ENCODE measurements at regions not wholly inside any gene's neighbourhood (a gene's known extent, or its start where the extent isn't known, plus 50 kb on each side); places are given as distances from the start of the nearest gene placed in this dataset.

DNA sequence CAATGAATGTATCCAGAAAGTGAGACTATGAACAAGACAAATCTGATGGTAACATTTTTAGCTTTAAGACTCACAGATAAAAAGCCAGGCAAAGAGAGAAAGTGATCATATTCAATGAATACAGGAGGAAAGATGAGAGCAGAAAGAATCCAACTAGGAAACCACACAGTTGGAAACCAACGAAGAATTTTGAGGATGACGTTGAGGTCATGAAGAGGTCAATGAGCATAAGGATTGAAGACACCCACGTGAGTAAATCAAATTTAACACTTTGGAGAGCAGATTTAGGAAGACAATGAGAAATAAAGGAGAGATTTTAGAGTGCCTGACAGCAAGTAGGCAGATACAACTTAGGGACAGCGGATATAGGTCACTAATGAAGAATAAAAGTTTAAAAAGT is 948.1 kb downstream of the KCNJ2 start:
- Histone ChIP-seq H3K36me3 (ENCODE audit: control insufficient read depth in 2 of 4, insufficient read depth in 4 of 4, low read length in 3 of 4) (no peaks in the 10 kb centered on the region), H3K9ac (replicated peaks in 1 of 4; ENCODE audit: extremely low read depth in 1 of 4, low read depth in 3 of 4, low read length in 3 of 4) (no peak overlapping the region), H3K23ac (ENCODE audit: insufficient read length) (no peak overlapping the region), H3K56ac (replicated peaks; ENCODE audit: insufficient read length, low read depth, low read length) (no peak overlapping the region), H3K9me3 (ENCODE audit: insufficient read depth in 2 of 2, low read depth in 1 of 2, low read length in 1 of 2) (no peaks in the 10 kb centered on the region), H3K18ac (ENCODE audit: extremely low read depth, low read length) (no peak overlapping the region), H3K4me2 (ENCODE audit: insufficient read depth in 1 of 2, low read depth in 2 of 2, low read length in 2 of 2) (no peak overlapping the region), H2BK5ac (ENCODE audit: low read depth, low read length) (no peak overlapping the region), H3K79me2 (ENCODE audit: control insufficient read depth in 1 of 2, insufficient read depth in 2 of 2, low read length in 2 of 2) (no peaks in the 10 kb centered on the region), H2BK15ac (ENCODE audit: low read length) (no peak overlapping the region), H2AFZ (ENCODE audit: low read length) (no peak overlapping the region), H4K5ac (ENCODE audit: insufficient read length, low read depth, low read length) (no peak overlapping the region), H3K27ac (ENCODE audit: low read depth, low read length) (no peak overlapping the region), H4K8ac (ENCODE audit: extremely low read depth, insufficient read depth, low read length) (no peak overlapping the region), H2BK12ac (ENCODE audit: low read depth, low read length) (no peak overlapping the region), H3K79me1 (ENCODE audit: low read depth, low read length) (no peaks in the 10 kb centered on the region), H3K14ac (ENCODE audit: insufficient read length) (no peak overlapping the region), H4K20me1 (replicated peaks in 1 of 2; ENCODE audit: control insufficient read depth in 1 of 2, insufficient read depth in 2 of 2, low read length in 2 of 2) (no peaks in the 10 kb centered on the region), H3K4me1 (replicated peaks in 1 of 4; ENCODE audit: control insufficient read depth in 3 of 4, insufficient read depth in 4 of 4, low read length in 3 of 4) (no peaks in the 10 kb centered on the region), H3K27me3 (replicated peaks in 1 of 4; ENCODE audit: control insufficient read depth in 3 of 4, extremely low read depth in 1 of 4, insufficient read depth in 3 of 4, low read length in 3 of 4) (no peaks in the 10 kb centered on the region), H4K91ac (replicated peaks; ENCODE audit: insufficient read length, low read length) (no peak overlapping the region), H2AK5ac (ENCODE audit: low read depth, low read length) (no peak overlapping the region), H2BK20ac (ENCODE audit: low read length) (no peak overlapping the region), H3K4ac (replicated peaks; ENCODE audit: insufficient read length, low read depth, low read length) (no peak overlapping the region), H2BK120ac (replicated peaks; ENCODE audit: low read depth, low read length) (no peak overlapping the region), H3K23me2 (ENCODE audit: low read depth, low read length) (0 out of 2 replicates have a peak, but pooled peaks cover 1% of the 10 kb centered on the region), H3K4me3 (ENCODE audit: extremely low read depth in 1 of 4, insufficient read depth in 2 of 4, low read depth in 3 of 4, low read length in 4 of 4) (no peak overlapping the region)
- ChIA-PET POLR2A (ENCODE audit: partially characterized antibody) (no interaction called here), CTCF (ENCODE audit: partially characterized antibody) (interaction anchor here (0.8 to 1.8 kb wide), 6 partner anchors 24 to 1424 kb away, joined by 3 to 4 read pairs (median 4); no protein-coding TSS in a partner anchor)
- no peak for DNase-seq (ENCODE audit: low read depth in 1 of 2, low spot score in 2 of 2)
- WGBS, 2 experiments (ENCODE audit: extremely low coverage in 1 of 2, insufficient coverage in 1 of 2, insufficient read length in 1 of 2, insufficient replicate concordance in 2 of 2, low coverage in 1 of 2, low lambda C conversion rate in 2 of 2, missing lambda C conversion rate in 1 of 2), result 70% methylated on average over 4 of the region's 4 CpGs; no CpG with 5 or more reads in 1 of the 2 experiments
- no peak for FAIRE-seq
- TF ChIP-seq POU5F1 (IDR thresholded peaks at IDR 0.05; ENCODE audit: low read depth, low read length) (no peak), EP300 (IDR thresholded peaks at IDR 0.05; ENCODE audit: borderline replicate concordance in 1 of 2, low read depth in 2 of 2, low read length in 2 of 2) (no peak), NRF1 (IDR thresholded peaks at IDR 0.05; ENCODE audit: low read depth, low read length) (no peak), CREB1 (IDR thresholded peaks at IDR 0.05) (no peak), SIN3A (conservative IDR thresholded peaks at IDR 0.05 in 1 of 2, IDR thresholded peaks at IDR 0.05 in 1 of 2; ENCODE audit: low read depth in 1 of 2, low read length in 2 of 2) (no peak), KDM5A (IDR thresholded peaks at IDR 0.05; ENCODE audit: low read length) (no peak), SUZ12 (IDR thresholded peaks at IDR 0.05; ENCODE audit: low read length) (no peak), JUND (IDR thresholded peaks at IDR 0.05; ENCODE audit: low read length) (no peak), CBX8 (IDR thresholded peaks at IDR 0.05; ENCODE audit: borderline replicate concordance, low read depth, low read length) (no peak), CHD2 (IDR thresholded peaks at IDR 0.05; ENCODE audit: low read length) (no peak), KDM1A (IDR thresholded peaks at IDR 0.05; ENCODE audit: borderline replicate concordance, low read length) (no peak)
